ENCODE measurements at regions not wholly inside any gene's neighbourhood (a gene's known extent, or its start where the extent isn't known, plus 50 kb on each side); places are given as distances from the start of the nearest gene placed in this dataset.

DNA sequence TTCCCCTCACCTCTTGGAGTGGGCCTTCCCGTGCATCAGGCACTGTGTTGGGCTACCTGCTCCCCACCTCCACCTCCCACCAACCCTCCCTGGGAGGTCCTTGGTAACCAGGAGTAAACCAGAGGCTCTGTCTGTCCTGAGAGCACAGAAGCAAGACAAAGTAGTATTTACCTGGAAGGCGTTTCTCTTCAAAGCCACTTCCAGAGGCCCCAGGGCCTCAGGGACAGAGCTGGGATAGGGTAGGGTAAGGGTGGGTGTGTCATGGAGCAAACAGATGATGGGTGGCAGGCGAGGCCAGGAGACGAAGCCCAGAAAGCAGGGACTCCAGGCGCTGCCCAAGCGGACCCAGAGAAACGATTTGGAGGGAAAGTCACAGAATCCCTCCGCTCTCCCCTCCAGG lies 77.2 kb upstream of the TARDBP start:
- Histone ChIP-seq H4K20me1 (replicated peaks; ENCODE audit: control insufficient read depth, extremely low read depth, insufficient read depth, low read length) (no peaks in the 10 kb centered on the region), H3K9me1 (replicated peaks; ENCODE audit: control insufficient read depth, extremely low read depth, insufficient read depth, low read length) (no peaks in the 10 kb centered on the region), H3K79me2 (ENCODE audit: control insufficient read depth, insufficient read depth, low read length) (no peaks in the 10 kb centered on the region), H3K36me3 (ENCODE audit: control insufficient read depth in 2 of 2, extremely low read depth in 1 of 2, insufficient read depth in 2 of 2, low read length in 2 of 2) (no peaks in the 10 kb centered on the region), H3K4me1 (ENCODE audit: control insufficient read depth, extremely low read depth, insufficient read depth, low read length) (no peaks in the 10 kb centered on the region), H2AFZ (ENCODE audit: low read depth, low read length) (no peak overlapping the region), H3K9me3 (replicated peaks; ENCODE audit: control insufficient read depth, insufficient read depth, low read length) (no peaks in the 10 kb centered on the region), H3K4me2 (ENCODE audit: insufficient read depth, low read length) (no peak overlapping the region), H3K4me3 (replicated peaks in 1 of 3; ENCODE audit: insufficient read depth in 1 of 3, low read depth in 1 of 3, low read length in 3 of 3) (no peak overlapping the region), H3K27ac (ENCODE audit: insufficient read depth, low read depth, low read length) (no peak overlapping the region), H3K27me3 (ENCODE audit: control insufficient read depth in 2 of 2, insufficient read depth in 2 of 2, low read length in 2 of 2) (no peaks in the 10 kb centered on the region), H3K9ac (replicated peaks; ENCODE audit: extremely low read depth, insufficient read depth, low read length) (no peak overlapping the region)
- FAIRE-seq: no peak
- no peak for TF ChIP-seq GATA2 (IDR thresholded peaks at IDR 0.05; ENCODE audit: insufficient read depth, insufficient read length, low read depth, low read length)
- TF ChIP-seq JUN (IDR thresholded peaks at IDR 0.05; ENCODE audit: borderline replicate concordance, insufficient read depth, insufficient read length, low read depth): no peak
- no peak for TF ChIP-seq EZH2 (IDR thresholded peaks at IDR 0.05; ENCODE audit: borderline replicate concordance, low read depth, low read length, severe bottlenecking)
- no peak for TF ChIP-seq FOS (IDR thresholded peaks at IDR 0.05; ENCODE audit: borderline replicate concordance, insufficient read depth, low read length)
- TF ChIP-seq POLR2AphosphoS5 (IDR thresholded peaks at IDR 0.05; ENCODE audit: insufficient read depth, low read depth, low read length): no peak
- TF ChIP-seq, protein P1, sequence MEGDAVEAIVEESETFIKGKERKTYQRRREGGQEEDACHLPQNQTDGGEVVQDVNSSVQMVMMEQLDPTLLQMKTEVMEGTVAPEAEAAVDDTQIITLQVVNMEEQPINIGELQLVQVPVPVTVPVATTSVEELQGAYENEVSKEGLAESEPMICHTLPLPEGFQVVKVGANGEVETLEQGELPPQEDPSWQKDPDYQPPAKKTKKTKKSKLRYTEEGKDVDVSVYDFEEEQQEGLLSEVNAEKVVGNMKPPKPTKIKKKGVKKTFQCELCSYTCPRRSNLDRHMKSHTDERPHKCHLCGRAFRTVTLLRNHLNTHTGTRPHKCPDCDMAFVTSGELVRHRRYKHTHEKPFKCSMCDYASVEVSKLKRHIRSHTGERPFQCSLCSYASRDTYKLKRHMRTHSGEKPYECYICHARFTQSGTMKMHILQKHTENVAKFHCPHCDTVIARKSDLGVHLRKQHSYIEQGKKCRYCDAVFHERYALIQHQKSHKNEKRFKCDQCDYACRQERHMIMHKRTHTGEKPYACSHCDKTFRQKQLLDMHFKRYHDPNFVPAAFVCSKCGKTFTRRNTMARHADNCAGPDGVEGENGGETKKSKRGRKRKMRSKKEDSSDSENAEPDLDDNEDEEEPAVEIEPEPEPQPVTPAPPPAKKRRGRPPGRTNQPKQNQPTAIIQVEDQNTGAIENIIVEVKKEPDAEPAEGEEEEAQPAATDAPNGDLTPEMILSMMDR (IDR thresholded peaks at IDR 0.05; ENCODE audit: extremely low read depth in 1 of 2, insufficient read depth in 1 of 2, low read depth in 1 of 2, low read length in 2 of 2): no peak
- no peak for DNase-seq (ENCODE audit: low read depth, low spot score)
- ChIA-PET CTCF (no interaction called here), POLR2A (no interaction called here)
- BruUV-seq (replicated peaks): no TSS peak
- intact Hi-C loops (cut with micrococcal nuclease) (no loop called here), dilution Hi-C loops (cut with MboI; ENCODE audit: extremely low pct_ligation_motif_present, low sequenced_read_pairs) (no loop called here)

DNA sequence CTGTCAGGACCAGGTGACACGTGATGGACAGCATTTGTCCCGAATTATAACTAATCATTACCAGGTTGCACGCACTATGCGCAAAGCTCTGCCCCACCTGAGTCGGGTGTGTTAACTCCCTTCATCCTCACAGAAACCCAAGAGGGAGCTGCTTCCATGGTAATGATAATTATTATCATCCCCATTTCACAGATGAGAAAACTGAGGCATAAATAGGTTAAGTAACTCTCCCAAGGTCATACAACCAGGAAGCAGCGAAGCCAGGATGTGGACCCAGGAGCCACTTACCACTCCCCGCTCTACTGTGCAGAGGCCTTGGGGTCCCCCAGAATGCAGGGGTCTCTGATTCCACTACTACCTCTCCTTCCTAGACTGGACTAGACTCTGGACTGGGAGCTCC lies 76.7 kb upstream of the TARDBP start:
- no peak for FAIRE-seq
- Histone ChIP-seq H3K4me2 (ENCODE audit: insufficient read depth, low read length) (no peak overlapping the region), H3K9me3 (replicated peaks; ENCODE audit: control insufficient read depth, insufficient read depth, low read length) (no peaks in the 10 kb centered on the region), H4K20me1 (replicated peaks; ENCODE audit: control insufficient read depth, extremely low read depth, insufficient read depth, low read length) (no peaks in the 10 kb centered on the region), H3K4me3 (replicated peaks in 1 of 3; ENCODE audit: insufficient read depth in 1 of 3, low read depth in 1 of 3, low read length in 3 of 3) (no peak overlapping the region), H3K27me3 (ENCODE audit: control insufficient read depth in 2 of 2, insufficient read depth in 2 of 2, low read length in 2 of 2) (no peaks in the 10 kb centered on the region), H3K9me1 (replicated peaks; ENCODE audit: control insufficient read depth, extremely low read depth, insufficient read depth, low read length) (no peaks in the 10 kb centered on the region), H3K79me2 (ENCODE audit: control insufficient read depth, insufficient read depth, low read length) (no peaks in the 10 kb centered on the region), H3K36me3 (ENCODE audit: control insufficient read depth in 2 of 2, extremely low read depth in 1 of 2, insufficient read depth in 2 of 2, low read length in 2 of 2) (no peaks in the 10 kb centered on the region), H3K4me1 (ENCODE audit: control insufficient read depth, extremely low read depth, insufficient read depth, low read length) (no peaks in the 10 kb centered on the region), H3K9ac (replicated peaks; ENCODE audit: extremely low read depth, insufficient read depth, low read length) (no peak overlapping the region), H2AFZ (ENCODE audit: low read depth, low read length) (no peak overlapping the region), H3K27ac (ENCODE audit: insufficient read depth, low read depth, low read length) (no peak overlapping the region)
- no peak for DNase-seq (ENCODE audit: low read depth, low spot score)
- BruUV-seq (replicated peaks): no TSS peak
- dilution Hi-C loops (cut with MboI; ENCODE audit: extremely low pct_ligation_motif_present, low sequenced_read_pairs): no loop called here
- TF ChIP-seq POLR2A (IDR thresholded peaks at IDR 0.05; ENCODE audit: low read depth, low read length): no peak
- TF ChIP-seq FOS (IDR thresholded peaks at IDR 0.05; ENCODE audit: borderline replicate concordance, insufficient read depth, low read length): no peak
- no peak for TF ChIP-seq POLR2AphosphoS5 (IDR thresholded peaks at IDR 0.05; ENCODE audit: insufficient read depth, low read depth, low read length)
- TF ChIP-seq, protein P1 (IDR thresholded peaks at IDR 0.05; ENCODE audit: extremely low read depth in 1 of 2, insufficient read depth in 1 of 2, low read depth in 1 of 2, low read length in 2 of 2): no peak
- TF ChIP-seq GATA2 (IDR thresholded peaks at IDR 0.05; ENCODE audit: insufficient read depth, insufficient read length, low read depth, low read length): no peak
- no peak for TF ChIP-seq MYC (IDR thresholded peaks at IDR 0.05; ENCODE audit: low read depth, low read length)
- TF ChIP-seq JUN (IDR thresholded peaks at IDR 0.05; ENCODE audit: borderline replicate concordance, insufficient read depth, insufficient read length, low read depth): no peak
- TF ChIP-seq, protein P2, sequence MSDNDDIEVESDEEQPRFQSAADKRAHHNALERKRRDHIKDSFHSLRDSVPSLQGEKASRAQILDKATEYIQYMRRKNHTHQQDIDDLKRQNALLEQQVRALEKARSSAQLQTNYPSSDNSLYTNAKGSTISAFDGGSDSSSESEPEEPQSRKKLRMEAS (IDR thresholded peaks at IDR 0.05; ENCODE audit: insufficient read depth, insufficient read length): no peak
- TF ChIP-seq EZH2 (IDR thresholded peaks at IDR 0.05; ENCODE audit: borderline replicate concordance, low read depth, low read length, severe bottlenecking): no peak
- intact Hi-C loops (cut with micrococcal nuclease): no loop called here
- ChIA-PET CTCF (no interaction called here), POLR2A (no interaction called here)
